ENCODE measurements at regions not wholly inside any gene's neighbourhood (a gene's known extent, or its start where the extent isn't known, plus 50 kb on each side); places are given as distances from the start of the nearest gene placed in this dataset.

GRCh38 chr3:109784852-109785631 lies 447.7 kb upstream of the DPPA4 start:
- no peak for DNase-seq
- Mint-ChIP-seq H3K9me3 (peaks cover 0 to 11% (median 4%) of the 10 kb centered on the region in 7 donors), H3K36me3 (no peaks in the 10 kb centered on the region), H3K4me3 (no peak overlapping the region), H3K4me1 (no peaks in the 10 kb centered on the region), H3K27me3 (peaks cover 0 to 8% (median 0%) of the 10 kb centered on the region in 3 donors), H3K27ac (no peak overlapping the region)
- ATAC-seq (ENCODE audit: low read depth in 2 of 2), result no peak

GRCh38 chr3:109803274-109803673 lies 465.9 kb upstream of the DPPA4 start:
- ATAC-seq (ENCODE audit: low read depth in 2 of 2), result no peak
- Mint-ChIP-seq H3K9me3 (peaks cover 2 to 8% (median 4%) of the 10 kb centered on the region in 7 donors), H3K4me3 (no peak overlapping the region), H3K4me1 (no peaks in the 10 kb centered on the region), H3K36me3 (no peaks in the 10 kb centered on the region), H3K27ac (no peak overlapping the region), H3K27me3 (no peaks in the 10 kb centered on the region)
- DNase-seq, result no peak

GRCh38 chr3:109804697-109805096 lies 467.4 kb upstream of the DPPA4 start:
- Mint-ChIP-seq H3K4me3 (no peak overlapping the region), H3K4me1 (no peaks in the 10 kb centered on the region), H3K9me3 (peaks cover 0 to 5% (median 3%) of the 10 kb centered on the region in 7 donors), H3K27me3 (no peaks in the 10 kb centered on the region), H3K27ac (no peak overlapping the region), H3K36me3 (no peaks in the 10 kb centered on the region)
- DNase-seq (no peak), ATAC-seq (ENCODE audit: low read depth in 2 of 2) (no peak)

GRCh38 chr3:109806929-109807328 lies 469.6 kb upstream of the DPPA4 start:
- Mint-ChIP-seq H3K4me3 (peak overlapping the region in 1 of 8 donors; percentile 13), H3K27ac (no peak overlapping the region), H3K36me3 (no peaks in the 10 kb centered on the region), H3K27me3 (no peaks in the 10 kb centered on the region), H3K9me3 (peaks cover 0 to 2% (median 0%) of the 10 kb centered on the region in 7 donors), H3K4me1 (no peaks in the 10 kb centered on the region)
- DNase-seq, result no peak
- no peak for ATAC-seq (ENCODE audit: low read depth in 2 of 2)

- DNase-seq (no peak), ATAC-seq (ENCODE audit: low read depth in 2 of 2) (no peak)
- H3K4me3 Mint-ChIP-seq, result no peak overlapping the region
- H3K9me3 Mint-ChIP-seq, result peaks cover 0 to 12% (median 4%) of the 10 kb centered on the region in 7 donors
- H3K36me3 Mint-ChIP-seq, result no peaks in the 10 kb centered on the region
- H3K27ac Mint-ChIP-seq, result no peak overlapping the region
- H3K27me3 Mint-ChIP-seq, result no peaks in the 10 kb centered on the region
- no peaks in the 10 kb centered on the region for H3K4me1 Mint-ChIP-seq
Observed at GRCh38 chr3:109809513-109809912, 472.2 kb upstream of the DPPA4 start.

- Mint-ChIP-seq H3K27ac (no peak overlapping the region), H3K4me1 (no peaks in the 10 kb centered on the region)
Observed at GRCh38 chr3:109818081-109818480, 480.7 kb upstream of the DPPA4 start.

GRCh38 chr3:109819734-109820133 lies 482.4 kb upstream of the DPPA4 start:
- peaks cover 0 to 2% (median 0%) of the 10 kb centered on the region in 7 donors for H3K9me3 Mint-ChIP-seq
- DNase-seq (no peak), ATAC-seq (ENCODE audit: low read depth in 2 of 2) (no peak)
- no peaks in the 10 kb centered on the region for H3K27me3 Mint-ChIP-seq
- no peak overlapping the region for H3K4me3 Mint-ChIP-seq
- H3K27ac Mint-ChIP-seq, result no peak overlapping the region
- no peaks in the 10 kb centered on the region for H3K4me1 Mint-ChIP-seq
- H3K36me3 Mint-ChIP-seq, result no peaks in the 10 kb centered on the region

More at GRCh38 chr3:109818081-109818480, 480.7 kb upstream of the DPPA4 start:
- H3K4me3 Mint-ChIP-seq, result no peak overlapping the region
- H3K27me3 Mint-ChIP-seq, result no peaks in the 10 kb centered on the region
- H3K36me3 Mint-ChIP-seq, result no peaks in the 10 kb centered on the region
- ATAC-seq (ENCODE audit: low read depth in 2 of 2) (no peak), DNase-seq (no peak)
- peaks cover 0 to 7% (median 4%) of the 10 kb centered on the region in 7 donors for H3K9me3 Mint-ChIP-seq

- Mint-ChIP-seq H3K9me3 (peaks cover 0 to 5% (median 0%) of the 10 kb centered on the region in 7 donors), H3K4me1 (no peaks in the 10 kb centered on the region), H3K27me3 (no peaks in the 10 kb centered on the region), H3K4me3 (no peak overlapping the region), H3K27ac (no peak overlapping the region), H3K36me3 (no peaks in the 10 kb centered on the region)
- ATAC-seq (ENCODE audit: low read depth in 2 of 2), result no peak
- no peak for DNase-seq
Observed at GRCh38 chr3:109825971-109826810, 488.8 kb upstream of the DPPA4 start.

GRCh38 chr3:109831403-109831802 lies 494.1 kb upstream of the DPPA4 start:
- H3K4me1 Mint-ChIP-seq, result no peaks in the 10 kb centered on the region
- no peak for ATAC-seq (ENCODE audit: low read depth in 2 of 2)

GRCh38 chr3:109835958-109836357 lies 498.6 kb upstream of the DPPA4 start:
- DNase-seq, result no peak
- Mint-ChIP-seq H3K4me3 (no peak overlapping the region), H3K9me3 (peaks cover 0 to 4% (median 2%) of the 10 kb centered on the region in 7 donors), H3K27me3 (no peaks in the 10 kb centered on the region), H3K36me3 (no peaks in the 10 kb centered on the region), H3K27ac (peak overlapping the region in 1 of 6 donors; percentile 80), H3K4me1 (no peaks in the 10 kb centered on the region)
- no peak for ATAC-seq (ENCODE audit: low read depth in 2 of 2)

More at GRCh38 chr3:109831403-109831802, 494.1 kb upstream of the DPPA4 start:
- H3K27ac Mint-ChIP-seq, result no peak overlapping the region
- no peaks in the 10 kb centered on the region for H3K27me3 Mint-ChIP-seq
- no peak for DNase-seq
- H3K36me3 Mint-ChIP-seq, result no peaks in the 10 kb centered on the region
- no peak overlapping the region for H3K4me3 Mint-ChIP-seq
- peaks cover 0 to 5% (median 2%) of the 10 kb centered on the region in 7 donors for H3K9me3 Mint-ChIP-seq

GRCh38 chr3:109851854-109852253 lies 514.5 kb upstream of the DPPA4 start:
- Mint-ChIP-seq H3K27ac (no peak overlapping the region), H3K4me3 (no peak overlapping the region), H3K36me3 (peaks cover 0 to 10% of the 10 kb centered on the region in 2 donors), H3K27me3 (no peaks in the 10 kb centered on the region), H3K9me3 (peaks cover 13 to 44% (median 23%) of the 10 kb centered on the region in 7 donors), H3K4me1 (no peaks in the 10 kb centered on the region)
- no peak for DNase-seq
- ATAC-seq (ENCODE audit: low read depth in 2 of 2), result no peak

GRCh38 chr3:109852283-109852682 lies 514.9 kb upstream of the DPPA4 start:
- ATAC-seq (ENCODE audit: low read depth in 2 of 2), result no peak
- Mint-ChIP-seq H3K27ac (no peak overlapping the region), H3K4me3 (no peak overlapping the region), H3K9me3 (peaks cover 13 to 43% (median 23%) of the 10 kb centered on the region in 7 donors), H3K27me3 (no peaks in the 10 kb centered on the region), H3K4me1 (no peaks in the 10 kb centered on the region), H3K36me3 (peaks cover 0 to 10% of the 10 kb centered on the region in 2 donors)
- no peak for DNase-seq

GRCh38 chr3:109853077-109853731 lies 515.9 kb upstream of the DPPA4 start:
- Mint-ChIP-seq H3K4me1 (no peaks in the 10 kb centered on the region), H3K27me3 (no peaks in the 10 kb centered on the region), H3K9me3 (peaks cover 13 to 34% (median 24%) of the 10 kb centered on the region in 7 donors), H3K27ac (no peak overlapping the region), H3K4me3 (no peak overlapping the region), H3K36me3 (peaks cover 0 to 10% of the 10 kb centered on the region in 2 donors)
- DNase-seq (no peak), ATAC-seq (ENCODE audit: low read depth in 2 of 2) (no peak)

Measured in naive B cell (primary cell).